Parathyroid adenoma (tissue), 2 donors: ENCODE measurements at regions not wholly inside any gene's neighbourhood (a gene's known extent, or its start where the extent isn't known, plus 50 kb on each side); places are given as distances from the start of the nearest gene placed in this dataset.

ENCODE experiments used
- H2AFZ ChIP-seq: fragments of 300-600 bp; sonication (generic); one replicate; pipeline ENCODE4 v1.7.0; 2017; ENCODE audit warnings: antibody characterized with exemption, mild to moderate bottlenecking
- H3K27ac ChIP-seq: fragments of 300-600 bp; sonication (generic); one replicate; pipeline ENCODE4 v1.7.0; 2017
- H3K27me3 ChIP-seq: fragments of 300-600 bp; sonication (generic); one replicate; pipeline ENCODE4 v1.7.0; 2017; ENCODE audit warnings: low read length; ENCODE audit not compliant: control insufficient read depth, insufficient read depth
- H3K36me3 ChIP-seq: fragments of 300-600 bp; sonication (generic); one replicate; pipeline ENCODE4 v1.7.0; 2017; ENCODE audit warnings: low read length; ENCODE audit not compliant: control insufficient read depth, insufficient read depth
- H3K4me1 ChIP-seq: fragments of 300-600 bp; sonication (generic); one replicate; pipeline ENCODE4 v1.7.0; 2017; ENCODE audit warnings: control low read depth
- H3K4me2 ChIP-seq: fragments of 300-600 bp; sonication (generic); one replicate; pipeline ENCODE4 v1.7.0; 2017; ENCODE audit warnings: low read length
- H3K4me3 ChIP-seq: fragments of 300-600 bp; sonication (generic); one replicate; pipeline ENCODE4 v1.7.0; 2017; ENCODE audit warnings: low read depth, low read length
- H3K79me2 ChIP-seq: fragments of 300-600 bp; sonication (generic); one replicate; pipeline ENCODE4 v1.7.0; 2017; ENCODE audit warnings: control low read depth
- H3K9ac ChIP-seq: fragments of 300-600 bp; sonication (generic); one replicate; pipeline ENCODE4 v1.7.0; 2017; ENCODE audit warnings: mild to moderate bottlenecking
- H3K9me3 ChIP-seq: fragments of 300-600 bp; sonication (generic); one replicate; pipeline ENCODE4 v1.7.0; 2017; ENCODE audit warnings: low read length; ENCODE audit not compliant: control insufficient read depth
- CTCF ChIP-seq: fragments of 300-600 bp; sonication (generic); IDR thresholded peaks from one replicate; pipeline ENCODE4 v1.7.0; 2017; ENCODE audit warnings: antibody characterized with exemption, mild to moderate bottlenecking
- donor health status: primary hyperparathyroidism.

GRCh38 chrX:150146271-150146896 is 208.1 kb upstream of the EOLA2 start:
- no peak overlapping the region for H3K4me2 ChIP-seq
- no peaks in the 10 kb centered on the region for H3K4me1 ChIP-seq
- TF ChIP-seq CTCF: no peak
- no peaks in the 10 kb centered on the region for H3K9me3 ChIP-seq
- no peaks in the 10 kb centered on the region for H3K79me2 ChIP-seq
- H2AFZ ChIP-seq: no peak overlapping the region
- H3K36me3 ChIP-seq: no peaks in the 10 kb centered on the region
- no peaks in the 10 kb centered on the region for H3K27me3 ChIP-seq
- H3K9ac ChIP-seq: no peak overlapping the region
- no peak overlapping the region for H3K4me3 ChIP-seq
- H3K27ac ChIP-seq: no peak overlapping the region

GRCh38 chrX:150148749-150149672 is 210.7 kb upstream of the EOLA2 start:
- H2AFZ ChIP-seq: no peak overlapping the region
- H3K9ac ChIP-seq: no peak overlapping the region
- H3K36me3 ChIP-seq: no peaks in the 10 kb centered on the region
- TF ChIP-seq CTCF: no peak
- H3K79me2 ChIP-seq: no peaks in the 10 kb centered on the region
- H3K27ac ChIP-seq: no peak overlapping the region
- no peak overlapping the region for H3K4me3 ChIP-seq
- no peaks in the 10 kb centered on the region for H3K27me3 ChIP-seq
- H3K4me2 ChIP-seq: no peak overlapping the region
- H3K4me1 ChIP-seq: no peaks in the 10 kb centered on the region
- H3K9me3 ChIP-seq: no peaks in the 10 kb centered on the region

GRCh38 chrX:150150076-150150779 is 211.9 kb upstream of the EOLA2 start:
- Histone ChIP-seq H3K4me3 (no peak overlapping the region), H3K27me3 (no peaks in the 10 kb centered on the region), H2AFZ (no peak overlapping the region), H3K36me3 (no peaks in the 10 kb centered on the region), H3K4me1 (no peaks in the 10 kb centered on the region), H3K9me3 (no peaks in the 10 kb centered on the region), H3K79me2 (no peaks in the 10 kb centered on the region), H3K9ac (no peak overlapping the region), H3K4me2 (no peak overlapping the region), H3K27ac (no peak overlapping the region)
- no peak for TF ChIP-seq CTCF

- no peak overlapping the region for H3K27ac ChIP-seq
- no peaks in the 10 kb centered on the region for H3K27me3 ChIP-seq
- H2AFZ ChIP-seq: no peak overlapping the region
- no peaks in the 10 kb centered on the region for H3K79me2 ChIP-seq
- no peaks in the 10 kb centered on the region for H3K4me1 ChIP-seq
- no peaks in the 10 kb centered on the region for H3K9me3 ChIP-seq
- no peak overlapping the region for H3K4me2 ChIP-seq
- no peaks in the 10 kb centered on the region for H3K36me3 ChIP-seq
- H3K9ac ChIP-seq: no peak overlapping the region
- no peak for TF ChIP-seq CTCF
- H3K4me3 ChIP-seq: no peak overlapping the region
Measured at GRCh38 chrX:150150780-150151125, 212.4 kb upstream of the MAMLD1 start.
